ENCODE measurements at regions not wholly inside any gene's neighbourhood (a gene's known extent, or its start where the extent isn't known, plus 50 kb on each side); places are given as distances from the start of the nearest gene placed in this dataset.
"Not testable (repeated sequence)": the region's sequence is repeated elsewhere in the genome, so short reads cannot be mapped to it uniquely, and the experiment has no call there.

- no peaks in the 10 kb centered on the region for H3K4me1 ChIP-seq
- H3K27me3 ChIP-seq = no peaks in the 10 kb centered on the region
- intact Hi-C loops (cut with DNase I; ENCODE audit: low total_unique reads) = no loop called here
- 25 to 50% (median 41%) methylated on average over 2 of the region's 2 CpGs for WGBS, 5 donors
- H3K36me3 ChIP-seq = no peaks in the 10 kb centered on the region
- H3K9me3 ChIP-seq = no peaks in the 10 kb centered on the region
- TF ChIP-seq CTCF (IDR thresholded peaks at IDR 0.05) (peak in 1 of 7 experiments; percentile 8), EP300 (IDR thresholded peaks at IDR 0.05) (no peak)
- H3K27ac ChIP-seq = no peak overlapping the region
- no peak overlapping the region for H3K4me3 ChIP-seq
- peak in 1 of 2 donors; percentile 3 for DNase-seq
Observed at GRCh38 chrX:83416273-83416672, 91.8 kb upstream of the POU3F4 start.

- H3K9me3 ChIP-seq = peaks cover 0 to 11% (median 5%) of the 10 kb centered on the region in 4 donors
- intact Hi-C loops (cut with DNase I; ENCODE audit: low total_unique reads) = no loop called here
- no peak overlapping the region for H3K4me3 ChIP-seq
- TF ChIP-seq POLR2AphosphoS5 (IDR thresholded peaks at IDR 0.05) (no peak), POLR2A (IDR thresholded peaks at IDR 0.05) (no peak)
- no peaks in the 10 kb centered on the region for H3K27me3 ChIP-seq
- DNase-seq = no peak
- no peaks in the 10 kb centered on the region for H3K4me1 ChIP-seq
- no peak overlapping the region for H3K27ac ChIP-seq
- H3K36me3 ChIP-seq = no peaks in the 10 kb centered on the region
- 67 to 88% (median 83%) methylated on average over 12 to 19 of the region's 19 CpGs for WGBS, 5 donors
Observed at GRCh38 chrX:83419030-83419792, 88.9 kb upstream of the POU3F4 start.

- H3K27me3 ChIP-seq = no peaks in the 10 kb centered on the region
- DNase-seq = no peak
- H3K27ac ChIP-seq = no peak overlapping the region
- no peaks in the 10 kb centered on the region for H3K36me3 ChIP-seq
- intact Hi-C loops (cut with DNase I; ENCODE audit: low total_unique reads) = no loop called here
- H3K4me3 ChIP-seq = no peak overlapping the region
- H3K4me1 ChIP-seq = no peaks in the 10 kb centered on the region
- TF ChIP-seq EP300 (IDR thresholded peaks at IDR 0.05) (no peak), CTCF (IDR thresholded peaks at IDR 0.05) (no peak), POLR2AphosphoS5 (IDR thresholded peaks at IDR 0.05) (no peak), POLR2A (IDR thresholded peaks at IDR 0.05) (no peak)
- peaks cover 0 to 11% (median 5%) of the 10 kb centered on the region in 4 donors for H3K9me3 ChIP-seq
- WGBS, 5 donors = 87 to 94% (median 92%) methylated on average over 1 of the region's 1 CpG
Observed at GRCh38 chrX:83422836-83423235, 85.3 kb upstream of the POU3F4 start.

GRCh38 chrX:83442552-83442951 is 65.5 kb upstream of the POU3F4 start:
- H3K4me3 ChIP-seq; H3K27me3 ChIP-seq; DNase-seq; H3K27ac ChIP-seq; H3K36me3 ChIP-seq; intact Hi-C loops (cut with DNase I; ENCODE audit: low total_unique reads); H3K4me1 ChIP-seq: not testable (repeated sequence)
- WGBS, 5 donors = 85 to 97% (median 90%) methylated on average over 3 of the region's 3 CpGs
- H3K9me3 ChIP-seq = peaks cover 0 to 17% (median 6%) of the 10 kb centered on the region in 4 donors

- peaks cover 0 to under 1% (median 0%) of the 10 kb centered on the region in 3 donors for H3K27me3 ChIP-seq
- no peak overlapping the region for H3K4me3 ChIP-seq
- TF ChIP-seq CTCF (IDR thresholded peaks at IDR 0.05) (no peak), EP300 (IDR thresholded peaks at IDR 0.05) (no peak), POLR2AphosphoS5 (IDR thresholded peaks at IDR 0.05) (no peak), POLR2A (IDR thresholded peaks at IDR 0.05) (no peak)
- H3K4me1 ChIP-seq = no peaks in the 10 kb centered on the region
- no peak for DNase-seq
- WGBS, 5 donors = 73 to 85% (median 81%) methylated on average over 2 of the region's 2 CpGs
- H3K36me3 ChIP-seq = no peaks in the 10 kb centered on the region
- H3K27ac ChIP-seq = no peak overlapping the region
- H3K9me3 ChIP-seq = peaks cover 0 to 9% (median 0%) of the 10 kb centered on the region in 4 donors
- intact Hi-C loops (cut with DNase I; ENCODE audit: low total_unique reads) = no loop called here
Observed at GRCh38 chrX:83446355-83446754, 61.7 kb upstream of the POU3F4 start.

All from stomach (tissue), 8 donors.